ENCODE measurements at regions not wholly inside any gene's neighbourhood (a gene's known extent, or its start where the extent isn't known, plus 50 kb on each side); places are given as distances from the start of the nearest gene placed in this dataset.

DNA sequence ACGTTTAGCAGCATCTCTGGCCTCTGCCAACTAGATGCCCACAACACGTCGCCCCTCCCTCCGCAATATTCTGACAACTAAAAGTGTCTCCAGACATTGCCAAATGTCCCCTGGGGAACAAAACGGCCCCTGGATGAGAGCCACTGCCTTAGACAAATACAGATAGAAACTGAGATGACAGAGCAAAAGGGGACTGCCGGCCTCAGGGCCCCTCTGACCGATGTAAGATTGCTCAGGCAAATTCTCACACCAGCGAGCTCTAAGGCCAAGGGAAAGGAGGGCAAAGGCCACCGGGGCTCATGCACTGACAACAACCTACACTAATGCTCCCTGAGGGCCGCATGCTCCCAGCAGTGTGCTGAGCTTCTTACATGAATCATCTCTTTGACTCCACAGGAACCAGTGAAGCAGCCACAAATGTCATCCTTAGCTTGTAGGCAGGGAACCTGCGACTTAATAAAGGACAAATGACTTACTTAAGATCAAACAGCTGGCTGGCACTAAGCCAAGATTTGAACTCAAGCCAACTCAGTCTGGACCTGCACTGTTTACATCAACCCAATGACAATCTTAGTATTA, 228.5 kb downstream of the TTC32 start:
- Histone ChIP-seq H3K27me3 (replicated peaks in 2 of 5; ENCODE audit: control insufficient read depth in 4 of 5, insufficient read depth in 5 of 5, low read length in 4 of 5) (peaks cover 6 to 58% (median 17%) of the 10 kb centered on the region in 5 experiments), H3K4me3 (ENCODE audit: control insufficient read depth in 1 of 7, extremely low read depth in 1 of 7, insufficient read depth in 4 of 7, low read depth in 2 of 7, low read length in 6 of 7) (no peak overlapping the region), H3K9me3 (ENCODE audit: control extremely low read depth in 1 of 5, control insufficient read depth in 4 of 5, insufficient read depth in 2 of 5, low read depth in 1 of 5, low read length in 4 of 5) (no peaks in the 10 kb centered on the region), H3K36me3 (ENCODE audit: control insufficient read depth in 4 of 4, insufficient read depth in 4 of 4, low read length in 3 of 4) (no peaks in the 10 kb centered on the region), H3K4me1 (ENCODE audit: control extremely low read depth in 1 of 4, control insufficient read depth in 4 of 4, insufficient read depth in 4 of 4, low read length in 3 of 4) (no peaks in the 10 kb centered on the region), H3K27ac (ENCODE audit: insufficient read depth in 1 of 2, low read depth in 1 of 2, low read length in 2 of 2, poor library complexity in 1 of 2, severe bottlenecking in 2 of 2) (no peak overlapping the region)
- peak in 1 of 3 donors; percentile 1 for DNase-seq
- 90% methylated on average over 8 of the region's 11 CpGs for WGBS (ENCODE audit: insufficient coverage)
- POLR2A ChIA-PET, result interaction anchor here (0.8 kb wide), 1 partner anchor 192 kb away, joined by 5 read pairs; no protein-coding TSS in a partner anchor
- CTCF ChIA-PET, result interaction anchor here (0.6 kb wide), 1 partner anchor 1010 kb away, joined by 3 read pairs; no protein-coding TSS in a partner anchor

DNA sequence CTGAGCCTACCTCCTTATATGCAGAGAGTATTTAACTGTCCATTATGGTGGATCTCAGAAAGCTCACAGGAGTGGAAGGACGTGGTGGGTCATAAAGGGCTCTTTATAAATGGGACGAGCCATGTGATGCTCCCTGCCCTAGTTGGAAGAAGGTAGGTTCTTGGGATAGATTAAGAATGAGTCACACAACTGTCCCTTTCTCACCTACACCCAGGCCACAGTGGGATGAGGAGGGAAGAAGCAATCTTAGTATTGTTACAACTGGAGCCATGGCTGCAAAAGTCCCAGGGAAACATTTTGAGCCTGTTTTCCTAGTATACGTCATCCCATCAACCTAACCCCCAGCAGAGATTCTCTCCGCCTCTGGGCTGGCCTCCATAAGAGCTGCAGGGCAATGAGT, 229.9 kb downstream of the TTC32 start:
- WGBS (ENCODE audit: insufficient coverage), result 100% methylated on average over 2 of the region's 4 CpGs
- Histone ChIP-seq H3K36me3 (ENCODE audit: control insufficient read depth in 4 of 4, insufficient read depth in 4 of 4, low read length in 3 of 4) (no peaks in the 10 kb centered on the region), H3K4me1 (ENCODE audit: control extremely low read depth in 1 of 4, control insufficient read depth in 4 of 4, insufficient read depth in 4 of 4, low read length in 3 of 4) (no peaks in the 10 kb centered on the region), H3K9me3 (ENCODE audit: control extremely low read depth in 1 of 5, control insufficient read depth in 4 of 5, insufficient read depth in 2 of 5, low read depth in 1 of 5, low read length in 4 of 5) (no peaks in the 10 kb centered on the region), H3K27ac (ENCODE audit: insufficient read depth in 1 of 2, low read depth in 1 of 2, low read length in 2 of 2, poor library complexity in 1 of 2, severe bottlenecking in 2 of 2) (no peak overlapping the region), H3K27me3 (replicated peaks in 2 of 5; ENCODE audit: control insufficient read depth in 4 of 5, insufficient read depth in 5 of 5, low read length in 4 of 5) (peaks cover 6 to 64% (median 21%) of the 10 kb centered on the region in 5 experiments), H3K4me3 (ENCODE audit: control insufficient read depth in 1 of 7, extremely low read depth in 1 of 7, insufficient read depth in 4 of 7, low read depth in 2 of 7, low read length in 6 of 7) (no peak overlapping the region)
- ChIA-PET CTCF (no interaction called here), POLR2A (no interaction called here)
- no peak for DNase-seq

DNA sequence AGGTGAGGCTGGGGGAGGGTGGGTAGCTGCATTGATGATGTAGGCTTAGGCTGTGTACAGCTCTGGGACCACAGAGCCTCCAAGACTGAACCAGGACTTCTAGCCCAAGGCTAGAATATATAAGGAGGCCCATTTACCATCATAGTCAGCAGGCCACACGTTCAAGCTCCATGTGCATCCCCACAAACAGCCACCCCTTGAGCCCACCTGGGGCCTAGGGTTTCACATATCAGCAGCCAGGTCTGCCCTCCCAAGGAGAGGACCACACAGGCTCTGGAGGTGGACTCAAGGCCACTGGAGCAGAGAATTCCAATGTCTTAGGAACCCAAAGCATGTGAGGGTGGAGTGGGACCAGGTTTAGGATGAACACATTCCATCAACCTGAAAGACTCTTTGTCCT, 230.5 kb downstream of the TTC32 start:
- Histone ChIP-seq H3K36me3 (ENCODE audit: control insufficient read depth in 4 of 4, insufficient read depth in 4 of 4, low read length in 3 of 4) (no peaks in the 10 kb centered on the region), H3K27me3 (replicated peaks in 2 of 5; ENCODE audit: control insufficient read depth in 4 of 5, insufficient read depth in 5 of 5, low read length in 4 of 5) (peaks cover 6 to 65% (median 21%) of the 10 kb centered on the region in 5 experiments), H3K9me3 (ENCODE audit: control extremely low read depth in 1 of 5, control insufficient read depth in 4 of 5, insufficient read depth in 2 of 5, low read depth in 1 of 5, low read length in 4 of 5) (no peaks in the 10 kb centered on the region), H3K4me1 (ENCODE audit: control extremely low read depth in 1 of 4, control insufficient read depth in 4 of 4, insufficient read depth in 4 of 4, low read length in 3 of 4) (no peaks in the 10 kb centered on the region), H3K4me3 (ENCODE audit: control insufficient read depth in 1 of 7, extremely low read depth in 1 of 7, insufficient read depth in 4 of 7, low read depth in 2 of 7, low read length in 6 of 7) (no peak overlapping the region), H3K27ac (ENCODE audit: insufficient read depth in 1 of 2, low read depth in 1 of 2, low read length in 2 of 2, poor library complexity in 1 of 2, severe bottlenecking in 2 of 2) (no peak overlapping the region)
- CTCF ChIA-PET, result no interaction called here
- DNase-seq, result no peak
- 80% methylated on average over 1 of the region's 1 CpG for WGBS (ENCODE audit: insufficient coverage)
- POLR2A ChIA-PET, result no interaction called here

DNA sequence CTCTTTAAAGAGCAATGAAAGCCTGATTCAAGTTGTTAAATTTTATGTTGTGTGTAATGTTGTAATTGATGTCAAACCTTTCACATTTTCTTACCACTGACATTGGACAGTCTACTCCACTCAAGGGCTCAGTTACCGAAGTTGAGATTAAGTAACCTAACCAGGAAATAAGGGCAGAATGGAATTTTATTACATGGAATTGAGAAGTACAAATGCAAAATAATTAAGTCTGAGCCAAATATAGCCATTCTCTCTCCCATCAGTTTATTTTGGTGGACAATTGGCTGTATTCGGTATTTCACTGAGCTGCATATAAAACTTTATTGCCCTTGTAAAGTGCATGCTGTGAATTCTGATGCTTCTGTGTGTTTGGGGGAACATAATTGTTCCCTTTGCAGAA, 231.5 kb downstream of the TTC32 start:
- no peak overlapping the region for H3K4me3 ChIP-seq (ENCODE audit: control insufficient read depth in 1 of 7, extremely low read depth in 1 of 7, insufficient read depth in 4 of 7, low read depth in 2 of 7, low read length in 6 of 7)
- CTCF ChIA-PET, result no interaction called here
- WGBS (ENCODE audit: insufficient coverage), result no CpG with 5 or more reads among the region's 2 CpGs
- H3K9me3 ChIP-seq (ENCODE audit: control extremely low read depth in 1 of 5, control insufficient read depth in 4 of 5, insufficient read depth in 2 of 5, low read depth in 1 of 5, low read length in 4 of 5), result no peaks in the 10 kb centered on the region
- H3K4me1 ChIP-seq (ENCODE audit: control extremely low read depth in 1 of 4, control insufficient read depth in 4 of 4, insufficient read depth in 4 of 4, low read length in 3 of 4), result no peaks in the 10 kb centered on the region
- POLR2A ChIA-PET, result no interaction called here
- DNase-seq, result no peak
- H3K27me3 ChIP-seq (replicated peaks in 2 of 5; ENCODE audit: control insufficient read depth in 4 of 5, insufficient read depth in 5 of 5, low read length in 4 of 5), result peaks cover 6 to 59% (median 17%) of the 10 kb centered on the region in 5 experiments
- H3K36me3 ChIP-seq (ENCODE audit: control insufficient read depth in 4 of 4, insufficient read depth in 4 of 4, low read length in 3 of 4), result no peaks in the 10 kb centered on the region
- H3K27ac ChIP-seq (ENCODE audit: insufficient read depth in 1 of 2, low read depth in 1 of 2, low read length in 2 of 2, poor library complexity in 1 of 2, severe bottlenecking in 2 of 2), result no peak overlapping the region

DNA sequence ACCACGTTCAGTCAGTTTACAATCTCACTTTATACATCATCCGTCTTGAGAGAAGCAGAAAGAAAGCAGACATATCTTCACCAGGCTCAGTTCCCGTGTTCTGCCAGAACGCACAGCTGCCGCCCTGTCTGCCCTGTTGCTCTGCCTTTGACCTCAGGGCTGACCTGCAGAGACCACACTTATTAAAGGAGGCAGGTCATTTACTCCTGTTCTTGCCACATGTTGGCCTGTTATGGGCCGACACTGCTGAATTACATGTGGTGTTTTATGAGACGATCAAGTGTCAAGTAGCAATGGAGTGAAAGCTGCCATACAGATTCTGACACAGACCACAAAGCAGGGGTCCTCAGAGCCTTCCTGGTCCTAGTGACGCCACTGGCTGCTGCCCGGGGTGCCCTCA, 232.2 kb downstream of the TTC32 start:
- ChIA-PET POLR2A (no interaction called here), CTCF (no interaction called here)
- H3K36me3 ChIP-seq (ENCODE audit: control insufficient read depth in 4 of 4, insufficient read depth in 4 of 4, low read length in 3 of 4), result no peaks in the 10 kb centered on the region
- H3K27ac ChIP-seq (ENCODE audit: insufficient read depth in 1 of 2, low read depth in 1 of 2, low read length in 2 of 2, poor library complexity in 1 of 2, severe bottlenecking in 2 of 2), result no peak overlapping the region
- peaks cover 4 to 58% (median 17%) of the 10 kb centered on the region in 5 experiments for H3K27me3 ChIP-seq (replicated peaks in 2 of 5; ENCODE audit: control insufficient read depth in 4 of 5, insufficient read depth in 5 of 5, low read length in 4 of 5)
- no peaks in the 10 kb centered on the region for H3K4me1 ChIP-seq (ENCODE audit: control extremely low read depth in 1 of 4, control insufficient read depth in 4 of 4, insufficient read depth in 4 of 4, low read length in 3 of 4)
- no peak overlapping the region for H3K4me3 ChIP-seq (ENCODE audit: control insufficient read depth in 1 of 7, extremely low read depth in 1 of 7, insufficient read depth in 4 of 7, low read depth in 2 of 7, low read length in 6 of 7)
- DNase-seq, result no peak
- WGBS (ENCODE audit: insufficient coverage), result 63% methylated on average over 9 of the region's 9 CpGs
- H3K9me3 ChIP-seq (ENCODE audit: control extremely low read depth in 1 of 5, control insufficient read depth in 4 of 5, insufficient read depth in 2 of 5, low read depth in 1 of 5, low read length in 4 of 5), result no peaks in the 10 kb centered on the region

DNA sequence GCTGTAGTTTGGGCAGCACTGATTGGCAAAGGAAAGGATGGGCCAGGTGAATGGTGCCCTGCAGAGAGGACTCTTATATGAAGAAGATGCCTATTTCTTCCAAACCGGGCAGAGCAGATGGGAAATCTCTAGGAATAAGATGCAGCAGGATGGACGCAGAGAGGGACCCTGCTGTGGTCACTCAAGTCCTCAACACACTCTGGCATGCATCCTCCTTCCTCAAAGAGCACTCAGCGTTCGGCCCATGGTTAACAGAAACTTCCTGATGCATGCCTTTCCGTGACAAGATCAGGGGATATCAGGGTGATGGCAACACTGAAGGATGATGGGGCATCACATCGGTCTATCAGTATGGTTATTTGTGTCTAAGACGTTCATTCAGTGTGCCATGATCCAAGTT, 232.7 kb downstream of the TTC32 start:
- H3K36me3 ChIP-seq (ENCODE audit: control insufficient read depth in 4 of 4, insufficient read depth in 4 of 4, low read length in 3 of 4), result no peaks in the 10 kb centered on the region
- no peak for DNase-seq
- 80% methylated on average over 7 of the region's 7 CpGs for WGBS (ENCODE audit: insufficient coverage)
- no peak overlapping the region for H3K27ac ChIP-seq (ENCODE audit: insufficient read depth in 1 of 2, low read depth in 1 of 2, low read length in 2 of 2, poor library complexity in 1 of 2, severe bottlenecking in 2 of 2)
- POLR2A ChIA-PET, result no interaction called here
- no peak overlapping the region for H3K4me3 ChIP-seq (ENCODE audit: control insufficient read depth in 1 of 7, extremely low read depth in 1 of 7, insufficient read depth in 4 of 7, low read depth in 2 of 7, low read length in 6 of 7)
- H3K9me3 ChIP-seq (ENCODE audit: control extremely low read depth in 1 of 5, control insufficient read depth in 4 of 5, insufficient read depth in 2 of 5, low read depth in 1 of 5, low read length in 4 of 5), result no peaks in the 10 kb centered on the region
- H3K27me3 ChIP-seq (replicated peaks in 2 of 5; ENCODE audit: control insufficient read depth in 4 of 5, insufficient read depth in 5 of 5, low read length in 4 of 5), result peaks cover 4 to 57% (median 17%) of the 10 kb centered on the region in 5 experiments
- no peaks in the 10 kb centered on the region for H3K4me1 ChIP-seq (ENCODE audit: control extremely low read depth in 1 of 4, control insufficient read depth in 4 of 4, insufficient read depth in 4 of 4, low read length in 3 of 4)
- CTCF ChIA-PET, result no interaction called here

DNA sequence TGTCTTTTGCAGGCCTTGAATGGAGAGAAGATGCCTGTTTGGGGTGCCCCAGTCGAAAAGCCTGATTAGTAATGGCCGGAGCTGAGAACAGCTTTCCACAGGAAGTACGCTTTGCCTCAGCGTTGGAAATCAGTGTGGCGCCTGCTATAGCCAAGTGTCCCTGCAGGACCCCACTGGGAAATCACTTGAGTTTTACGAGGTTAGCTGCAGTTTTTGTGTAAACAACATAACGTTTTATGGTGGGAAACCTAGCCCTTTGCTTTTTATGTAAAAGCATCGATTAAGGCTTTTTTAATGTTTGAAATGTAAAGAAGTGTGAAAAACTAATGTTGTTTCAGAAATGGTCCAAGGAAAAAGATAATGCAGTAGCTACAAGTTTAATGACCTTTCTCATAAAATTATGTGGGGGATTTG, 234.2 kb downstream of the TTC32 start:
- Histone ChIP-seq H3K9me3 (ENCODE audit: control extremely low read depth in 1 of 5, control insufficient read depth in 4 of 5, insufficient read depth in 2 of 5, low read depth in 1 of 5, low read length in 4 of 5) (no peaks in the 10 kb centered on the region), H3K27ac (ENCODE audit: insufficient read depth in 1 of 2, low read depth in 1 of 2, low read length in 2 of 2, poor library complexity in 1 of 2, severe bottlenecking in 2 of 2) (no peak overlapping the region), H3K4me3 (ENCODE audit: control insufficient read depth in 1 of 7, extremely low read depth in 1 of 7, insufficient read depth in 4 of 7, low read depth in 2 of 7, low read length in 6 of 7) (no peak overlapping the region), H3K4me1 (ENCODE audit: control extremely low read depth in 1 of 4, control insufficient read depth in 4 of 4, insufficient read depth in 4 of 4, low read length in 3 of 4) (no peaks in the 10 kb centered on the region), H3K36me3 (ENCODE audit: control insufficient read depth in 4 of 4, insufficient read depth in 4 of 4, low read length in 3 of 4) (no peaks in the 10 kb centered on the region), H3K27me3 (replicated peaks in 2 of 5; ENCODE audit: control insufficient read depth in 4 of 5, insufficient read depth in 5 of 5, low read length in 4 of 5) (peaks cover 4 to 51% (median 17%) of the 10 kb centered on the region in 5 experiments)
- WGBS (ENCODE audit: insufficient coverage), result 52% methylated on average over 8 of the region's 8 CpGs
- ChIA-PET CTCF (no interaction called here), POLR2A (no interaction called here)
- no peak for DNase-seq
